Testis (tissue), 2 donors: ENCODE measurements at regions not wholly inside any gene's neighbourhood (a gene's known extent, or its start where the extent isn't known, plus 50 kb on each side); places are given as distances from the start of the nearest gene placed in this dataset.

Experiments used
- DNase-seq: peaks from one replicate; pipeline ENCODE4 v3.0.0-alpha.2; 2019
- H3K27ac ChIP-seq, 2 donors: fragments of 200-600 bp; sonication (generic); one replicate each; pipeline ENCODE4 v1.5.1; 2019
- H3K27me3 ChIP-seq: fragments of 200-600 bp; sonication (generic); one replicate; pipeline ENCODE4 v1.5.1; 2019
- H3K36me3 ChIP-seq: fragments of 200-600 bp; sonication (generic); one replicate; pipeline ENCODE4 v1.5.1; 2017; ENCODE audit warnings: low read depth; ENCODE audit errors: missing control alignments
- H3K4me1 ChIP-seq: fragments of 200-600 bp; sonication (generic); one replicate; pipeline ENCODE4 v1.5.1; 2019
- H3K4me3 ChIP-seq, 2 donors: fragments of 200-600 bp; sonication (generic); one replicate each; pipeline ENCODE4 v1.5.1; 2017 to 2019
- H3K9me3 ChIP-seq: fragments of 200-600 bp; sonication (generic); one replicate; pipeline ENCODE4 v1.5.1; 2017
- POLR2A ChIP-seq: fragments of 450-650 bp; IDR thresholded peaks from one replicate; pipeline ENCODE4 v1.6.1; 2017; ENCODE audit warnings: antibody characterized with exemption, mild to moderate bottlenecking, moderate library complexity
- WGBS, 2 donors: methylation state at CpG; one replicate each; pipeline ENCODE4 v1.1.5; 2018; 5-methylcytosine and 5-hydroxymethylcytosine counted together
- intact Hi-C: fragments of 100-400 bp; cut with DNase I; formaldehyde crosslinking; loops from one replicate; pipeline ENCODE4 v1.15.1; 2023; ENCODE audit warnings: low total_unique reads
- TF ChIP-seq, protein P1 (sequence below), 3 experiments: fragments of 450-650 bp in 2 of 3; fragments of 200-600 bp in 1 of 3; sonication (generic) in 1 of 3; IDR thresholded peaks; one replicate each; pipeline ENCODE4 v1.5.1; 2016 to 2019; ENCODE audit warnings: antibody characterized with exemption in 3 of 3, mild to moderate bottlenecking in 2 of 3, moderate library complexity in 1 of 3

DNA sequence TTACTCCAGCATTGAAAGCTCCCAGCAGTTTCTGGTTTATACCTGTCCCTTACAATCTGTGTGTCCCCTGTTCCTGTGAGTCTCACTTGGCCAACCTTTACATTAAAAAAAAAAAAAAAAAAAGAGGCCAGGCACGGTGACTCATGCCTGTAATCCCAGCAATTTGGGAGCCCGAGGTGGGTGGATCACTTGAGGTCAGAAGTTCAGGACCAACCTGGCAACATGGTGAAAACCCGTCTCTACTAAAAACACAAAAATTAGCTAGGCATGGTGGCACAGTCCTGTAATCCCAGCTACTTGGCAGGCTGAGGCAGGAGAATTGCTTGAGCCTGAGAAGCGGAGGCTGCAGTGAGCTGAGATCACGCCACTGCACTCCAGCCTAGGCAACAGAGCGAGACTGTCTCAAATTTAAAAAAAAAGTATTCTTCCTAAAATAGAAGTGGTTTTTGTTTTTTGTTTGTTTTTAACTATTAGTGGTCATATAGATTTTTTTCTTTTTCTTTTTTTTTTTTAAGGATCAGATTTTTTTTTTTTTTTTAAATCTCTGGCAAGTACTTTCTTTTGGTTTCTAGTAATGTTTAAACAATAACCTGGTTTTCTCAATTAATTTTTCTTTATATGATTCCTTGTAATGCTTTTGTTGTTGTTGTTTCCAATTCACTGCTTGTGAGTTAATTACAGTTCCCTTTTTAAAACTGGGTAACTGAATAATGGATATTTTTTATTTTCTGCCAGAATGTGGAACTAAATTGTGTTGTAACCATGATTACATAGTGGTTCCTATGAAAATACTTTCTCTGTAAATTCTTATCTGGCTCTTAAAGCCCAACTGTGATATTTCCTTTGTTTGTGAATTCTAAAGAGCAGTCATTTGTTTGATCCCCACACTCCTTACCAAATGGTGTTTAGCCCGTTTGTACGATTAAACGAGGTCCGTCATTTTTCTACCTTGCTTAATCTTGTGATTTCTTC, 116.8 kb downstream of the CTAGE1 start:
- intact Hi-C loops, result no loop called here
- DNase-seq, result no peak
- H3K36me3 ChIP-seq, result no peaks in the 10 kb centered on the region
- H3K4me1 ChIP-seq, result no peaks in the 10 kb centered on the region
- no peaks in the 10 kb centered on the region for H3K9me3 ChIP-seq
- 67 to 68% methylated on average over 10 of the region's 10 CpGs for WGBS, 2 donors
- TF ChIP-seq, protein P1, sequence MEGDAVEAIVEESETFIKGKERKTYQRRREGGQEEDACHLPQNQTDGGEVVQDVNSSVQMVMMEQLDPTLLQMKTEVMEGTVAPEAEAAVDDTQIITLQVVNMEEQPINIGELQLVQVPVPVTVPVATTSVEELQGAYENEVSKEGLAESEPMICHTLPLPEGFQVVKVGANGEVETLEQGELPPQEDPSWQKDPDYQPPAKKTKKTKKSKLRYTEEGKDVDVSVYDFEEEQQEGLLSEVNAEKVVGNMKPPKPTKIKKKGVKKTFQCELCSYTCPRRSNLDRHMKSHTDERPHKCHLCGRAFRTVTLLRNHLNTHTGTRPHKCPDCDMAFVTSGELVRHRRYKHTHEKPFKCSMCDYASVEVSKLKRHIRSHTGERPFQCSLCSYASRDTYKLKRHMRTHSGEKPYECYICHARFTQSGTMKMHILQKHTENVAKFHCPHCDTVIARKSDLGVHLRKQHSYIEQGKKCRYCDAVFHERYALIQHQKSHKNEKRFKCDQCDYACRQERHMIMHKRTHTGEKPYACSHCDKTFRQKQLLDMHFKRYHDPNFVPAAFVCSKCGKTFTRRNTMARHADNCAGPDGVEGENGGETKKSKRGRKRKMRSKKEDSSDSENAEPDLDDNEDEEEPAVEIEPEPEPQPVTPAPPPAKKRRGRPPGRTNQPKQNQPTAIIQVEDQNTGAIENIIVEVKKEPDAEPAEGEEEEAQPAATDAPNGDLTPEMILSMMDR (IDR thresholded peaks at IDR 0.05), result no peak
- no peak for TF ChIP-seq POLR2A
- H3K27me3 ChIP-seq, result no peaks in the 10 kb centered on the region
- H3K4me3 ChIP-seq, result no peak overlapping the region
- no peak overlapping the region for H3K27ac ChIP-seq

DNA sequence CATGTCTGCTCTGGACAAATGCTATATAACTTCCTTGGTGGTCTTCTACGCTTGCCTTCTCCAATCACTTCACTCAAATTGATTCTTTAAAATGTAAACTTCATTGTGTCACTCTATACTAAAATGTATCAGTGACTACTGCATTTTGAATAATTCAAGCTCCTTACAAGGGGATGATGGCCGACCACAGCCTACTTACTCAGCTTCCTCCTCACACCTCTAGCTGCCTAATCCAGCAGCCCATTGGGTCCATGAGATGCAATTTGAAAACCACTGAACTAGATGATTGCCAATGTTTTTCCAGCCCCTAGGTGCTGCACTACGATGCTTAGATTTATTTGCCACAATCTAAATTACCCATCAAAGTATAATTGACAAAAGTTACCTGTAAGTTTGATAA, 120.7 kb downstream of the CTAGE1 start:
- no peaks in the 10 kb centered on the region for H3K27me3 ChIP-seq
- H3K9me3 ChIP-seq, result no peaks in the 10 kb centered on the region
- no peak for DNase-seq
- H3K27ac ChIP-seq, result no peak overlapping the region
- H3K4me3 ChIP-seq, result no peak overlapping the region
- no peaks in the 10 kb centered on the region for H3K36me3 ChIP-seq
- H3K4me1 ChIP-seq, result no peaks in the 10 kb centered on the region
- 86 to 98% methylated on average over 3 of the region's 3 CpGs for WGBS, 2 donors
- no peak for TF ChIP-seq POLR2A
- TF ChIP-seq, protein P1 (IDR thresholded peaks at IDR 0.05), result no peak
- intact Hi-C loops, result no loop called here

DNA sequence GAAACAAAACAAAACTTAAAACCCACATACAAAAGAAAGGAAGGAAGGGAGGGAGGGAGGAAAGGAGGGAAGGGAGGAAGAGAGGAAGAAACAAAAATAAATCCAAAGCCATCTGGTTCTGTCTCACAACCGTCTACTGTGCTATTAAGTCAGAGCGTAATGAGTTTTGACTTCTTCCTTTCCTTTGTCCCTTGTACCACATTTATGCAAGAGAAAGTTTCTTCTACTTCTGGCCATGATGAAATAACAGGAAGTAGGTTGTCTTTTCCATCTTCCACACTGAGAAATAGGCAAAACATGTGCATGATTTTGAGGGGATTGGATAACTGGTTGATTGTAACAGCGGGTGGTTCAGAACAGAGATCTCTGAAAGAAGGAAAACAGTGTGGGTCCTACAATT, 121.4 kb downstream of the CTAGE1 start:
- Histone ChIP-seq H3K36me3 (no peaks in the 10 kb centered on the region), H3K27me3 (no peaks in the 10 kb centered on the region), H3K4me3 (no peak overlapping the region), H3K27ac (no peak overlapping the region), H3K4me1 (no peaks in the 10 kb centered on the region), H3K9me3 (no peaks in the 10 kb centered on the region)
- WGBS, 2 donors, result 84 to 88% methylated on average over 3 of the region's 3 CpGs
- no peak for DNase-seq
- intact Hi-C loops, result no loop called here
- TF ChIP-seq, protein P1 (IDR thresholded peaks at IDR 0.05), result no peak
- no peak for TF ChIP-seq POLR2A

DNA sequence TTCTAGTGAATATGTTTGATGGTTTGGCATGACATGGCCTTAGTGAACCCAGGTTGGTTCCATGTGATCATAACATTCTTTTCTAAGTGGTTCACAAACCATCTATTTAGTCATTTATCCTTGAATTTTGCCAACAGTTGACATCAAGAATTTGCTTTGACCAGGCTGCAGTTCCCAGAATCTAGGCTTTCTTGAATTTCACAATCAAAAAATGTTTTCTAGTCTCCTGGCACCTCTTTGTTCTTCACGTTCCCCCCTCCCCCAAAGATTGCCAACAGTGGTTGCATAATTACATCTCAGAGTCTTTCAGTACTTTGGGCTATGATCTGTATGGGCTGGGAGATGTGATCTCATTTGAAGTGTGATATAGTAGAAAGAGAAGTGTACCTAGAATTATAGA, 124.0 kb downstream of the GATA6 start:
- intact Hi-C loops, result no loop called here
- Histone ChIP-seq H3K4me3 (no peak overlapping the region), H3K27me3 (no peaks in the 10 kb centered on the region), H3K9me3 (no peaks in the 10 kb centered on the region), H3K36me3 (no peaks in the 10 kb centered on the region), H3K27ac (no peak overlapping the region), H3K4me1 (no peaks in the 10 kb centered on the region)
- no peak for TF ChIP-seq POLR2A
- TF ChIP-seq, protein P1 (IDR thresholded peaks at IDR 0.05), result no peak
- WGBS, 2 donors, result 45 to 53% methylated on average over 1 of the region's 1 CpG
- no peak for DNase-seq

DNA sequence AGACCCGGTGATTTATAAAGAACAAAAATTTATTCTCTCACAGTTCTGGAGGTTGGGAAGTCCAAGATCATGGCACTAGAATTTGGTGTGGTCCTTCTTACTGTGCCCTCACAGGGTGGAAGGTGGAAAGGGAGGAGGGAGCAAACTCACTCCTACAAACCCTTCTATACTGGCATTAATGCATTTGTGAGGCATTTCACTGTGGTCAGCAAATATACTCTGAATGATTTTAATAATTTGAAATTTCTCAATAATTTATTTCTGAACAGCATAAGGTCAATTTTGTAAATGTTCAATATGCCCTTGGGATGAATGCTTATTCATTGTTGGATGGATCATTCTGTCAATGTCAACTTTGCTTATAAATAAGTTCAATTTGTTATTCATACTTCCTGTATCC, 120.6 kb downstream of the GATA6 start:
- no peaks in the 10 kb centered on the region for H3K9me3 ChIP-seq
- no peak for TF ChIP-seq POLR2A
- H3K27me3 ChIP-seq, result no peaks in the 10 kb centered on the region
- H3K4me3 ChIP-seq, result no peak overlapping the region
- intact Hi-C loops, result no loop called here
- WGBS, 2 donors, result 88 to 89% methylated on average over 1 of the region's 1 CpG
- H3K4me1 ChIP-seq, result no peaks in the 10 kb centered on the region
- no peaks in the 10 kb centered on the region for H3K36me3 ChIP-seq
- no peak for DNase-seq
- no peak overlapping the region for H3K27ac ChIP-seq
